Stimulated activated naive CD4-positive, alpha-beta T cell (primary cell): ENCODE measurements at regions not wholly inside any gene's neighbourhood (a gene's known extent, or its start where the extent isn't known, plus 50 kb on each side); places are given as distances from the start of the nearest gene placed in this dataset.

Experiments used
- DNase-seq, 6 experiments: peaks; one replicate each; lab custom pipeline; 2025; lab: John Stamatoyannopoulos, UW

DNA sequence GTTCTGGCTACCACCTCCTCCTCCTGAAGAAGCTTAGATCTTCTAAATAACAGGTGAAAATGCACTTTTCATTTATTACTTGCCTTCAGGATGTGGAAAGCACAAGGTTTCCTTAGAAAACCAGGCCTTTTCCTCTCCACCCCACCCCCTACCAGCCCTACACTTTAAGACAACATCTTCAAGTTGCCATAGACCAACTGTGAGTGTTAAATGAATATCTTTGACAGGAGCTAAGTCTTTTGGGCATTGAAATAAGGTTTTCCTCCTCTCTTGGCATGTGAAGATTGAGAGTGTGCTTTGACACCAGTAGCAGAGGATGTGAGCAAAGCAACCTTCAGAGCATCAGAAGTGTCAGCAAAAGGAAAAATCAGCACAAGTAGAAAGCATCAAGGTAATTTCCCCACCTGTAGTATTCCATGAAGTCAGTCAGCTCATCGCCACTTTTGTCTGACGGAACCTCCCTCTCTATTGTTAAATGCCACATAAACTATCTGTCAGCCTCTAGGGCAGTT, 532.3 kb upstream of the MMS22L start:
- DNase-seq, result no peak

DNA sequence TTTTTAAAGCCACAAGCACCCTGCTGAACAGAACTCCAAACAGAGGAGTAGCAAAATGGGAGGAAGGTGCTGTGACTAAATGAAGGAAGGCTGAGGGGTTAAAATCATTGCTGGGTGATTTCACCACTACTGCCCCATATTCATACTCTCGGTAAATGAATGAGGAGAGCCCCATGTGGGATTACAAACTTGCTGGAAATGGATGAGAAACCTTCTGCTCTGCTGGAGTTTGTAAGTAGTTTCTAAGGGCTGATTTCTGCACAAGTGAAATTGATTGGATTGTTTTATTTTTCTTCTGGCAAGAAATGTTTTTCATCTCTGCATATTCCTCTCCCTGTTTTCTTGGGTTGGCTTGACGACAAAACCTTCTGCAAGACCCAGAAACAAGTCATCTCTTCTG, 533.5 kb upstream of the MMS22L start:
- DNase-seq, result no peak

DNA sequence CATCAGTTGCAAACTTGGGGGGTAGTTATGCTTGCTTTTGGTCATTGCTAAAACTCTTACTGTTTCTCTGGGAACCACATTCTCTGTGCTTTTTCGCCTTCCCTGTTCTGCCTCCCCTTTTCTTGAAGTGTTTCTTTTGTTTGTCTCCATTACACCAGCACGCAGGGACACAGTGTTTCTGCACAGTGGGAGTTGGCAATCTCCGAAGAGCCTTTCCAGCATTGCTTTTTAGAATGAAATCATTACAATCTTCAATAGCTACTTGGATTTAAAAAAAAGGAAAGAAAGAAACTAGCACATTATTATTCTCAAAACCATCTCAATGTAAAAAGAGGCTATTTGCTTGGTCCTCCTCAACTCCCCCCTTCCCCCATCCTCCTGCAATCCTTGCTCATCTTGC, 536.7 kb upstream of the MMS22L start:
- no peak for DNase-seq

- DNase-seq, result no peak
These were observed 537.4 kb upstream of the MMS22L start for GRCh38 chr6:97820400-97820799.

DNA sequence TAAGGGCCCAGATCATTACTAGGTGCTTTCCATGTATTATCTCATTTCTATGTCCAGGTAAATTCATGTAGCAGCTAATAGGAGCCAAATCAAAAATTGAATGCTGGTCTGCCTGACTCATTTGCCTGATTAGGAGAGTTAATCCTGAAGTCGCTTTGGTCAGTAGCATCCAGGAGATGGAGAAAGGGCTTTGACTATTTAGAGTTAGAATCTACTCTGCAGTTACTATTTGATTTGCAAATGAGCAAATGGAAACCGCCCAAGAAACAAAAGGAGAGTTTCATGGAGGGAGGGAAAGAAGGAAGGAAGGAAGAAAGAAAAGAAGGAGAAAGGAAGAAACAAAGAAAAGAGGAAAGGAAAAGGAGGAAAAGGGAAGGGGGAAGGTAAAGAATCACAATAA, 539.6 kb upstream of the MMS22L start:
- no peak for DNase-seq

DNA sequence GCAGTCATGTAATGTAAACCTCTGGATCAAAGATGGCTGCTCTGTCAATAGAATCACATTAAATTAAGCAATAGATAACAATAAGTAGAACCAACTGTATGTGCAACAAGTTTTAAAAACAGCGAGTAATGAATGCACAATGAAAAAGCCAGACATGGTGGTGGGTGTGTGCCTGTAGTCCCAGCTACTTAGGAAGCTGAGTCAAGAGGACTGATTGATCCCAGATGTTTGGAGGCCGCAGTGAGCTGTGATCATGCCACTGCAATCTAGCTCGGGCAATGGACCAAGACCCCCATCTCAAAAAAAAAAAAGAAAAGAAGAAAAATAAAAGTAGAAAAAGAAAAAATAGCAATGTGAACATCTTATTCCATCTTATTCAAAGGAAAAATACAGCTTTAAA, 558.7 kb upstream of the MMS22L start:
- DNase-seq, result no peak

DNA sequence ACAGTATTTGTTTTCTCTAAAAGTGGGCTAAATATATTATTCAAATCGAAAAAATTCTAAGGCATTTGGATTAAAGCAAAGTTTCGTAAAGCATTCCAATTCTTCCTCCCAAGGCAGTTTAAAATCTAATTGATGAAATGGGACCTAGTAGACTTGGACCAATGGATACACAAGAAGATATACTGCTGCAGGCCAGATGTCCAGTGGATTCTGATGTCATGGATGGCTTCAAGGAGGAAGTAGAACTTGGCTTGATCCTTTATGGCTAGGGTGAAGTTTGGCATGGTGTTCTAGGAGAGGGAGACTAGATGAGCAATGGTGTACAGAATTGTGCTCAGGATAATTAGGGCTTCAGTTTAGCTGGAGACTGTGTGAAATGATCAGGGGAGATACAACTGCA, 559.5 kb upstream of the MMS22L start:
- no peak for DNase-seq

GRCh38 chr6:97849390-97849789, 566.4 kb upstream of the MMS22L start:
- DNase-seq, result no peak

- no peak for DNase-seq
These were observed 567.6 kb upstream of the MMS22L start for GRCh38 chr6:97850458-97851212.

DNA sequence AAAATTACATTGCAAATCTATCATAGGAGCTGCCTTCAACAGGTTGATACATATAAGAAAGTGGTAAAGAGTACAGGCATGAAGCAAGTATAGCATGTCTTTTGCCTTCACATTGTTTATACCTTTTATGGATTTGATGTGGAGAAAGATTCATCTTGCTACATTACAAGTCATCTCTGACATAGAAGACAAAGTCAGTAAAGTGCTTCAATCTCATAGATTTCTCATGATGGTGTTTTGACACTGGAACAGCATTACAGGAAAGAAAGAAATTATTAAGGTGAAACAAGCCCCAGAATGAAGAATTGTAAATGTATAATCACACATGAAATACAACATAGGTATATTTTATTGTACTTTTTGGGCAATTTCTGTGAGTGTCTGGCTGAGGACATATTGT, 580.7 kb upstream of the MMS22L start:
- no peak for DNase-seq

GRCh38 chr6:97864366-97864765, 581.4 kb upstream of the MMS22L start:
- no peak for DNase-seq

DNA sequence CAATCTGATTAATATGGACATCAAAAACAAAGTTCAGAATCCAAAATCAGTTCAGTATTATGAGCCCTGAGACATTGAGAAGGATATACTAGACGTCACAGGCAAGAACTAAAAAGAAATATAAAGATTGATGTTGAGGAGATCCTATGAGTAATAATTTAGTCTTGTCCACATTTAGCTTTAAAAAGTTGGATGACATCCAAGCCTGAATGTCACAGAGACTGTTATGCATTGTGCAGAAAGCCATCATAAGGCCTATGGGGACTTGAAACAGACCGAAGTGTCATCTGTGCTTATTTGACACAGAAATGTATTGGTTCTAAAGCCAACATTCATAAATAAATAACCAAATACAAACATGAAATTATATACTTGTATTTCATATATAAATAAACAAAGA, 581.8 kb upstream of the MMS22L start:
- DNase-seq, result no peak

GRCh38 chr6:97865612-97866011, 582.6 kb upstream of the MMS22L start:
- no peak for DNase-seq

DNA sequence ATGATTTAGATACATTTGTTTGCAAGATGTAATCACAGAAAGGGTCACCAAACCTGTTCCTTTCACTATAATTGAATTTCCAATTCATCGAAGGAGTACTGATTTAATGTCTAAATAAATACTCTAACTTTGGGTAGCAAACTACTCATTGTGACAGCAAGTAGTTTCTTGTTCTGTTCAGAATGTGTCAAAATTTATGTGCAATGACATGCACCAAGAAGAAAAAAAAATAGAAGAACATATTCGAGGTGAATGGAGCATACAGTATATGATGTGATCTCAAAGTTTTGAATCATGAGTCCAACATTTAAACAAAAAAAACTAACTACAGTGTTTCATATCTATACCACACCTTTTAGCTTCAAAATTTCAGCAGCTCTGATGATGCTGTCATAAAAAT, 583.6 kb upstream of the MMS22L start:
- DNase-seq, result no peak

- no peak for DNase-seq
These were observed 584.2 kb upstream of the MMS22L start for GRCh38 chr6:97867177-97867576.

GRCh38 chr6:97870273-97870672, 587.3 kb upstream of the MMS22L start:
- no peak for DNase-seq

- DNase-seq, result no peak
These were observed 593.7 kb upstream of the MMS22L start for GRCh38 chr6:97876711-97877110.

DNA sequence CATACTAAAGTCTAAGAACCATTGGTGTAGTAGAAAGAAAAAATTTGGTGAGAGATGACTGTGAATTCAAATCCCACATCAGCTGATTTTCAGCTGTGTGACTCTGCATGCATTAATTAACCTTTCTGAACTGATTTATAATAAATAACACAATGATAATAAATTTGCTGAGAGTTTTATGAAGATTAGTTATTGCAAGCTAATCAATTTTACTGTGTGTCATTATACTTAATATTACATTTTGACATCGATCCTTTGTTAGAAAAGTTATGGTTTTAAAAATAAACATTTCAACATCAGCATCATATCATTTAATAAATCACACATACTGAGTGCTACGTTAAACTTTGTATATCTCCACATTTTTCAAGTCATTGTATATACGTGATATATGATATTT, 599.7 kb upstream of the MMS22L start:
- DNase-seq, result no peak

DNA sequence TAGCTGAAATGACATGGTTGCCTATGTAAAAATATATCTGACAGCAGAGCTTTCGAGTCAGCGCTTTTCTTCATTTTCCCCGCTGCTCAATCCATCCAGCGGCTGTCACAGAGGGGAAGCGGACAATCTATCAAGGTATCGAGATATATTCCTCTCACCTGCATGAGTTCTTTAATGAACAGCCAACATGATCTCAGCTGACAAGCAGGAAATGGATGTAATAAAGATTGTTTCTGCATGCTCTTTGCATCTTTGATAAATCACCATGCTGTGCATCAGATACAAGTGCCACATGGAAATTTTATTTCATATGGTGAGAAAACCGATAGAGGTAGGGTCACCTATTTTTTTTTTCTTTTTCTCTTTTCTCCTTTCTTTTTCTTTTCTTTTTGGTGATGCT, 602.3 kb upstream of the MMS22L start:
- DNase-seq, result no peak

DNA sequence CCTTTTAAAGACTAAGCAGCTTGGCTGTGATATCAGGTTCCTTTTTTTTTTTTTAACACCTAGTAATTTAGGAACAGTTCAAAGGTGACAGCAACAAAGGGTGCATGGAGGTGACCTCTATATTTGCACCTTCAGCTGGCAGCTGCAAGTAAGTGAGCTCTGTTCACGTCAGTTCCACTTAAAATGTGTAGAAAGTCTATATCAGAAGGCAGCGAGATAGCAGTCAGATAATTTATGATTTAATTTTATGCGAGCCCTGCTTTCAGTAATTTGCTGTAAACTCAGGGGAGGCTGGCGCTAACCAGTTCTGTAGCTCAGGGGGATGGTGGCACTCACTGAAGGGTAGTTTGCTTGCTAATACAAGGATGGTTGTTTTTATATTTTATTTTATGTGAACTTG, 602.8 kb upstream of the MMS22L start:
- no peak for DNase-seq

DNA sequence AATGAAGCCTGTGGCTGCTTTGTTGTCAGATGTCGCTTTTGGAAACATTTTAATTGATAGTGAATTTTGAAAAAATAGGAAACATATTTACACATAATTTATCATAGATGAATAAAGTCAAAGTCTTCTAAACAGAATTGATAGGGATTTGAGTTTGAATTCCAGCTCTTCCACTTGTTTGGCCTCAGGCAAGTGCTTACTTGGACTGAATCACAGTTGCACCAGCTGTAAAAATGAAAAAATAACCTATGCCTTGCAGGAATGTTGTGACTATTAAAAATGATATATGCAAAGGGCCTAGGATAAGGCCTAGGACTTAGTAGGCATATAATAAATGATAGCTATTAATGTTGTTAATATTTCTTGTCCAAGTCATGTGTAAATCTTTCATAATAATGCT, 618.5 kb upstream of the MMS22L start:
- DNase-seq, result no peak

DNA sequence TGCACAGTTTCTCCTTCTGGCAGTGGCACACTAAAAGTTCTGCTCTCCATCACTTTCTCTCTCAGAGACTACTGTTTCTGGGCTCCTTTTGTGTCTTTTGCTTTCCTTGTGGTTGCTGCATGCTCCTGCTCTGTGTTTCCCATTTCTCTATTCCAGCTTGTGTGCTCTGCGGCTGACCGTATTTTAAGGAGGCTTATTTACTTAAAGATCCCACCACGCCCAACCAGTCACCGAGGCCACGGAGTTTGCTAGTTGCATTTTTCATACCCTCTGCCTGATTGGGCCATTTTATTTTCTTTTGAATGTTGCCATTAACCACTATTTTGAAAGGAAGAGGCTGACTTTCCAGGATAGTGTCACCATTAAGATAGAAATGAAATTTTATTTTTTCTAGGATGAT, 626.4 kb upstream of the MMS22L start:
- no peak for DNase-seq

DNA sequence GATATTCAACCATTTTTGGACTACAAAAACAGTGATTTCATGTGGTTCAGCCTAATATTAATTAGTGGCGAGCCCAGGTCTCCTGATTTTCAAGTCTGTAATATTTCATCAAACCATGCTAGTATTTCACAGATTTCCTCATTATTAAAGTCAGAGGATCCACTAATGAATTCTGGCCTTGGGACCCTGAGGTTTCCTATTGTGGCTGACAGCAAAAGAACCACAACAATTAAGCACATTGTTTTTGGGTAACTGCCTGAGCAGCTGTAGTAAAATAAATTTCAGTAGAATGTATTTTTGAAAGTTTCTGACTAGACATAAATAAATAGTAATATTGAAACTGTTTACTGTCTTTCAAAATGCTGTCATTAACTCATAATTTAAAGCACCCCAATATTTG, 630.7 kb upstream of the MMS22L start:
- DNase-seq, result no peak

DNA sequence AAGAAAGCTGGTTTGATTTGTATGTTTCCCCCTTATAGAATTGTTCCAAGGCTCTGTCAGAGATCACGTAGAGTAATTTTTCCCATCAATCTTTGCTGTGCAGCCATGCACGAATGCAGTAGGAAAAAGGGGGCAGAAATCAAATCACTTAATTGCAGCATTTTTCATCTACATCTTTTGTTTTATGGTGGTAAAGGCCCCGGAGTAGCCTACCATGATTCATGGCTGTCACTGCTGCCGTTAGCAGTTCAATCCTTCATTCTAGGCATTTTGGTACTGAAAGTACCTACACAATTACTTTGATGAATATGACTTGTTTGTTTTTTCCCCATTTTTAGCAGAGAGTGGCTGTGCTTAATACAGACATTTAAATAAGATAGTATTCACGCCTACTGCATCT, 631.9 kb upstream of the MMS22L start:
- DNase-seq, result no peak
